Pancreas (tissue), 10 donors: ENCODE measurements at regions not wholly inside any gene's neighbourhood (a gene's known extent, or its start where the extent isn't known, plus 50 kb on each side); places are given as distances from the start of the nearest gene placed in this dataset.

Source experiments
- ATAC-seq, 4 donors: fragments of 200-7000 bp; cut with Tn5 transposase; one replicate each; pipeline versions ENCODE4 v1.8.0 to v1.9.1; 2020; ENCODE audit warnings: mild to moderate bottlenecking in 4 of 4, moderate library complexity in 4 of 4
- DNase-seq, 6 donors: peaks; one replicate each; pipeline ENCODE4 v3.0.0-alpha.2; 2020
- FAIRE-seq: peaks from 2 replicates; lab custom pipeline; 2012; peaks lifted over from hg19 to GRCh38; lab: Jason Lieb, UNC
- H3K27ac ChIP-seq, 4 donors: fragments of 200-600 bp; sonication (generic); 1 replicate in 3 of 4; 2 replicates in 1 of 4; pipeline versions ENCODE4 v1.5.0 to v1.8.0; 2020
- H3K27me3 ChIP-seq, 4 donors: fragments of 200-600 bp; one replicate each; pipeline ENCODE4 v1.8.0; 2021
- H3K36me3 ChIP-seq, 3 donors: fragments of 200-600 bp; sonication (generic) in 1 of 3; one replicate each; pipeline versions ENCODE4 v1.5.0 to v1.8.0; 2020 to 2021
- H3K4me1 ChIP-seq, 3 donors: fragments of 200-600 bp; one replicate each; pipeline ENCODE4 v1.8.0; 2021
- H3K4me3 ChIP-seq, 4 donors: fragments of 200-600 bp; sonication (generic) in 2 of 4; one replicate each; pipeline versions ENCODE4 v1.5.0 to v1.8.0; 2020 to 2021
- H3K9me3 ChIP-seq, 4 donors: fragments of 200-600 bp; one replicate each; pipeline ENCODE4 v1.8.0; 2021
- WGBS, 2 donors: extraction: QIAGEN DNeasy Blood & Tissue Kit; methylation state at CpG; one replicate each; pipeline ENCODE4 v1.1.7; 2013; 5-methylcytosine and 5-hydroxymethylcytosine counted together
- intact Hi-C, 3 donors: fragments of 100-400 bp; cut with DNase I; formaldehyde crosslinking; loops; one replicate each; pipeline versions ENCODE4 v1.11.1 to v1.14.2; 2022
- TF ChIP-seq, protein P1 (sequence below), 4 donors: fragments of 200-600 bp; sonication (generic) in 3 of 4; IDR thresholded peaks; one replicate each; pipeline versions ENCODE4 v1.5.0 to v1.8.0; 2021; ENCODE audit warnings: antibody characterized with exemption in 4 of 4
- donor health status: healthy with polysubstance abuse.
- donor health status: DM: no; HTN: no; CAD: no; lungs with moderate emphysema.
- donor health status: DM: no; HTN: no; CAD: no.
- donor health status: control.
- donor health status: control.
- donor health status: Bipolar disorder and iron deficiency.
- donor health status: DM: yes; HTN: yes; CAD: no.
- donor health status: DM: no; HTN: no; CAD: no.
- donor health status: DM: no; HTN: no; CAD: no.
- donor health status: DM: yes; HTN: yes; CAD: no.

DNA sequence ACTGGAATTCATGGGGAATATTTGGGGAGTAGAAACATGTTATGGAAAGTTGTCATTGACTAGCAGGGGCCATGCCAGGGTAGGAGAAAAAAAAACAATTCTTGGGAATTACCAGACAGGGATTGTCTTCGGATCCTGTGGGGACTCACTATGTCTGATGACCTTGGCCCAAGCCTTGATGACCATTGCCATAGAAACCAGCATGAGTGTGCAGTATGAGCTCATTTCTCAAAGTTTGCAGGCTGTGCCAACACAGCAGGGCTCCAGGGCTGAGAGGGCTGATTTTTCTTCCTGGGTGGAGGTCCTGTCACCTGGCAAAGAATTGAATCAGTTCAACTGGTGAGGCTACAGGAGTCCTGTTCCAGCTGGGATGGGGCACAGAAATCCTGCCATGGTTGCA lies 198.3 kb downstream of the ADRA2A start:
- no peak for DNase-seq
- 17 to 22% methylated on average over 1 of the region's 1 CpG for WGBS, 2 donors
- TF ChIP-seq, protein P1, sequence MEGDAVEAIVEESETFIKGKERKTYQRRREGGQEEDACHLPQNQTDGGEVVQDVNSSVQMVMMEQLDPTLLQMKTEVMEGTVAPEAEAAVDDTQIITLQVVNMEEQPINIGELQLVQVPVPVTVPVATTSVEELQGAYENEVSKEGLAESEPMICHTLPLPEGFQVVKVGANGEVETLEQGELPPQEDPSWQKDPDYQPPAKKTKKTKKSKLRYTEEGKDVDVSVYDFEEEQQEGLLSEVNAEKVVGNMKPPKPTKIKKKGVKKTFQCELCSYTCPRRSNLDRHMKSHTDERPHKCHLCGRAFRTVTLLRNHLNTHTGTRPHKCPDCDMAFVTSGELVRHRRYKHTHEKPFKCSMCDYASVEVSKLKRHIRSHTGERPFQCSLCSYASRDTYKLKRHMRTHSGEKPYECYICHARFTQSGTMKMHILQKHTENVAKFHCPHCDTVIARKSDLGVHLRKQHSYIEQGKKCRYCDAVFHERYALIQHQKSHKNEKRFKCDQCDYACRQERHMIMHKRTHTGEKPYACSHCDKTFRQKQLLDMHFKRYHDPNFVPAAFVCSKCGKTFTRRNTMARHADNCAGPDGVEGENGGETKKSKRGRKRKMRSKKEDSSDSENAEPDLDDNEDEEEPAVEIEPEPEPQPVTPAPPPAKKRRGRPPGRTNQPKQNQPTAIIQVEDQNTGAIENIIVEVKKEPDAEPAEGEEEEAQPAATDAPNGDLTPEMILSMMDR (IDR thresholded peaks at IDR 0.05), result no peak
- H3K4me1 ChIP-seq, result no peaks in the 10 kb centered on the region
- FAIRE-seq, result no peak
- no peaks in the 10 kb centered on the region for H3K36me3 ChIP-seq
- H3K27me3 ChIP-seq, result no peaks in the 10 kb centered on the region
- peak in 2 of 4 donors; percentile 17 to 44 for ATAC-seq
- no peaks in the 10 kb centered on the region for H3K9me3 ChIP-seq
- H3K27ac ChIP-seq, result no peak overlapping the region
- intact Hi-C loops, result no loop called here
- no peak overlapping the region for H3K4me3 ChIP-seq

DNA sequence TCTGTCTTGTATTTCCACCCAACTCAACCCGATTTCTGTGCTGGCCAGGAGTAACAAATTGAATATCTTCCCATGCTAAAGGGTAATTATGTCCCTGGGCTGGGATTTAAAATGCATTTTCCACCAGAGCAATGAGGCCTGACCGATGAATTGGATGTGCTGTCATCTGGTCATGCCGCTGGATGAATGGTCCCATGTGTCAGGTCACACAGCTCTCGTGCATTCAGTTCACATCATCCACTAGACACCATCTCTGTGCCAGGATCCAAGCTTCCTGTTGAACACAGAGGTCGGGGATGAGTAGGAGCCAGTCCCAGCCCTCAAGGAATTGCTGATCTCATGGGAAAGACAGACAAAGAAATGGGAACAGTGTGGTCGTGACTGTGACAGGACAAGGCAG lies 200.8 kb downstream of the ADRA2A start:
- ATAC-seq (no peak), FAIRE-seq (no peak), DNase-seq (no peak)
- 76 to 81% methylated on average over 6 of the region's 6 CpGs for WGBS, 2 donors
- no peaks in the 10 kb centered on the region for H3K36me3 ChIP-seq
- H3K4me1 ChIP-seq, result no peaks in the 10 kb centered on the region
- no peaks in the 10 kb centered on the region for H3K27me3 ChIP-seq
- no peak overlapping the region for H3K4me3 ChIP-seq
- no peaks in the 10 kb centered on the region for H3K9me3 ChIP-seq
- TF ChIP-seq, protein P1 (IDR thresholded peaks at IDR 0.05), result no peak
- intact Hi-C loops, result no loop called here
- H3K27ac ChIP-seq, result no peak overlapping the region

DNA sequence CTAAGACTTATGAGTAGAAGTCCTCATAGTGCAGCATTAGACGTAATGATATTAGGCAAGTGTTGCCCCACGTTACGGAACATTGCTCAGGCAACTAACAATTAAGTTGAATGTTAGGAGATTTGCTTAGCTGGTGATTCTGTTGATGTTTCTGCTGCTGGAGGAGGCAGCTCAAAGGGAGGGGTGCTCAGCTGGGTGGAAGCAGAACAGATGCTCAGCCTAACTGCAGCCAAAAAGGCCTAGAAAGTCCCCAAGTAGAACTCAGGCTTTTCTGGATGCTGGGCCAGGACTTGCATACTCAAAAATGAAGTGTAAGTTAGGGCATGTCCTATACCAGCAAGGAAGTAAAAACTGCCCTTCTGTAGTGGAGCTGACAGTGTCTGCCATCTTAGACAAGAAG lies 201.4 kb downstream of the ADRA2A start:
- H3K27ac ChIP-seq, result no peak overlapping the region
- no peaks in the 10 kb centered on the region for H3K4me1 ChIP-seq
- FAIRE-seq, result no peak
- H3K9me3 ChIP-seq, result no peaks in the 10 kb centered on the region
- 74 to 85% methylated on average over 3 of the region's 3 CpGs for WGBS, 2 donors
- ATAC-seq, result peak in 1 of 4 donors; percentile 41
- no peak for DNase-seq
- intact Hi-C loops, result no loop called here
- H3K4me3 ChIP-seq, result no peak overlapping the region
- no peaks in the 10 kb centered on the region for H3K36me3 ChIP-seq
- TF ChIP-seq, protein P1 (IDR thresholded peaks at IDR 0.05), result no peak
- no peaks in the 10 kb centered on the region for H3K27me3 ChIP-seq

DNA sequence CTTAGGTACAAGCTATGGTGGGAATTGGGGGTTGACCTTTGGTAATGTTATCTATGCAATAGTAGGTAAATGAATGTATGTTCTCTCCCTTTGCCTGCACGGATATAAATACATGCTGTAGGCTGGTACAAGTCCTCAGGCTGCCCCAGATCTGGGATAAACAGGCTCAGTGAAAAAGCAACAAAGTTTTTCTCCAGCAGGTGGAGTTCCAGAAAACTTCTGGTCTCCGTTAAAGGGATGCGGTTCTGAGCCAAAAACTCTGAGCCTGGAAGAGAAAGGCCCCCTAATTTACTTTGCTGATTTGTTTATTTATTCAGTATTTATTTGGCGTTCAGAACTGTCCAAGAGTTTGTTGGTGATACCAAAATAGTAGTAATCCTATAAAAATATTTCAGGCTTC lies 204.7 kb downstream of the ADRA2A start:
- Histone ChIP-seq H3K4me3 (no peak overlapping the region), H3K27ac (no peak overlapping the region), H3K36me3 (no peaks in the 10 kb centered on the region), H3K9me3 (no peaks in the 10 kb centered on the region), H3K4me1 (no peaks in the 10 kb centered on the region), H3K27me3 (no peaks in the 10 kb centered on the region)
- FAIRE-seq (no peak), DNase-seq (peak in 1 of 6 donors; percentile 17), ATAC-seq (peak in 3 of 4 donors; percentile 63 to 73 (median 67))
- WGBS, 2 donors, result 8 to 11% methylated on average over 4 of the region's 4 CpGs
- TF ChIP-seq, protein P1 (IDR thresholded peaks at IDR 0.05), result peak in 1 of 4 donors; percentile 28
- intact Hi-C loops, result no loop called here

DNA sequence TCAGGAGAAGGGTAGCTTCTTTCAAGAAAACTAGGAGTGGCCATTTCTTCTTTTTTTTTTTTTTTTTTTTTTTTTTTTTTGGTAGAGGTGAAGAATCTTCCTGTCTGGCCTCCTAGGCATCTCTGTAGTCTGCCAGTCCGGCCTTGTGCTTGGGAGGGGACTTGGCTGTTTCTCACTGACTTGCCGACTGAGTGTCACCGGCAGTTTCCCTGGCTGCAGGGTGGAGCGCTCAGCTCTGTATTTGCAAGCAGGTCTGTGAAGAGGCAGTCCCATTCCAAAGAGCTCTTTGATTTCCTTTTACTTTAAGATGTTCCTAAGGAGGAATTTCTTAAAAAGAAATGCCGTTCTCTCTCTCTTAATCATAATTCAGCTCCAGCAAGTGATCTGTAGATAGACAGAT lies 212.6 kb downstream of the ADRA2A start:
- FAIRE-seq (no peak), ATAC-seq (no peak), DNase-seq (no peak)
- H3K27ac ChIP-seq, result no peak overlapping the region
- H3K4me1 ChIP-seq, result no peaks in the 10 kb centered on the region
- no peak overlapping the region for H3K4me3 ChIP-seq
- WGBS, 2 donors, result 85 to 86% methylated on average over 5 of the region's 5 CpGs
- TF ChIP-seq, protein P1 (IDR thresholded peaks at IDR 0.05), result no peak
- no peaks in the 10 kb centered on the region for H3K27me3 ChIP-seq
- H3K9me3 ChIP-seq, result no peaks in the 10 kb centered on the region
- intact Hi-C loops, result no loop called here
- H3K36me3 ChIP-seq, result no peaks in the 10 kb centered on the region
